Glutamatergic neuron (in vitro differentiated cells): ENCODE measurements at regions not wholly inside any gene's neighbourhood (a gene's known extent, or its start where the extent isn't known, plus 50 kb on each side); places are given as distances from the start of the nearest gene placed in this dataset.

ENCODE experiments used
- DNase-seq: peaks from one replicate; pipeline ENCODE4 v3.0.0; 2022
- H3K27ac Mint-ChIP-seq: one replicate; pipeline ENCODE4 v1.8.0; 2020; ENCODE audit warnings: mild to moderate bottlenecking, mixed read lengths, inconsistent platforms; ENCODE audit not compliant: unreplicated experiment
- H3K27me3 Mint-ChIP-seq: one replicate; pipeline ENCODE4 v1.8.0; 2020; ENCODE audit warnings: mild to moderate bottlenecking, moderate library complexity, mixed read lengths, inconsistent platforms; ENCODE audit not compliant: unreplicated experiment
- H3K36me3 Mint-ChIP-seq: one replicate; pipeline ENCODE4 v1.8.0; 2020; ENCODE audit warnings: mild to moderate bottlenecking, mixed read lengths, inconsistent platforms; ENCODE audit not compliant: unreplicated experiment
- H3K4me1 Mint-ChIP-seq: one replicate; pipeline ENCODE4 v1.8.0; 2020; ENCODE audit warnings: mild to moderate bottlenecking, low read depth, mixed read lengths, inconsistent platforms; ENCODE audit not compliant: unreplicated experiment
- H3K4me3 Mint-ChIP-seq: one replicate; pipeline ENCODE4 v1.8.0; 2020; ENCODE audit warnings: mild to moderate bottlenecking, mixed read lengths, inconsistent platforms; ENCODE audit not compliant: unreplicated experiment
- H3K9me3 Mint-ChIP-seq: one replicate; pipeline ENCODE4 v1.8.0; 2020; ENCODE audit warnings: mild to moderate bottlenecking, moderate library complexity, mixed read lengths, inconsistent platforms; ENCODE audit not compliant: unreplicated experiment
- CTCF ChIP-seq: fragments of 200-600 bp; sonication (generic); IDR thresholded peaks from one replicate; pipeline ENCODE4 v1.5.0; 2021; ENCODE audit not compliant: partially characterized antibody, unreplicated experiment

- H3K36me3 Mint-ChIP-seq = no peaks in the 10 kb centered on the region
- H3K9me3 Mint-ChIP-seq = peaks cover 6% of the 10 kb centered on the region
- no peak for DNase-seq
- peak overlapping the region; percentile 9 for H3K4me3 Mint-ChIP-seq
- peak overlapping the region; percentile 28 for H3K27ac Mint-ChIP-seq
- H3K4me1 Mint-ChIP-seq = peaks cover 6% of the 10 kb centered on the region
- peaks cover 6% of the 10 kb centered on the region for H3K27me3 Mint-ChIP-seq
- TF ChIP-seq CTCF = no peak
Measured at GRCh38 chr5:174312641-174313040, 267.1 kb downstream of the NSG2 start.

GRCh38 chr5:174313615-174314014 lies 268.1 kb downstream of the NSG2 start:
- Mint-ChIP-seq H3K27me3 (peaks cover 8% of the 10 kb centered on the region), H3K4me1 (peaks cover 6% of the 10 kb centered on the region), H3K4me3 (no peak overlapping the region), H3K9me3 (peaks cover 6% of the 10 kb centered on the region), H3K36me3 (no peaks in the 10 kb centered on the region), H3K27ac (no peak overlapping the region)
- DNase-seq = no peak
- no peak for TF ChIP-seq CTCF

- Mint-ChIP-seq H3K4me3 (no peak overlapping the region), H3K27me3 (peaks cover 8% of the 10 kb centered on the region), H3K36me3 (no peaks in the 10 kb centered on the region), H3K27ac (no peak overlapping the region), H3K9me3 (peaks cover 3% of the 10 kb centered on the region), H3K4me1 (peaks cover 6% of the 10 kb centered on the region)
- no peak for DNase-seq
- TF ChIP-seq CTCF = no peak
Measured at GRCh38 chr5:174314261-174314660, 268.8 kb downstream of the NSG2 start.

GRCh38 chr5:174315471-174315870 lies 270.0 kb downstream of the NSG2 start:
- peaks cover 8% of the 10 kb centered on the region for H3K27me3 Mint-ChIP-seq
- no peaks in the 10 kb centered on the region for H3K36me3 Mint-ChIP-seq
- H3K4me3 Mint-ChIP-seq = no peak overlapping the region
- no peak for TF ChIP-seq CTCF
- no peak for DNase-seq
- no peak overlapping the region for H3K27ac Mint-ChIP-seq
- H3K4me1 Mint-ChIP-seq = peaks cover 6% of the 10 kb centered on the region
- peaks cover 3% of the 10 kb centered on the region for H3K9me3 Mint-ChIP-seq

- Mint-ChIP-seq H3K27me3 (peaks cover 5% of the 10 kb centered on the region), H3K4me3 (no peak overlapping the region), H3K4me1 (peaks cover 4% of the 10 kb centered on the region), H3K36me3 (no peaks in the 10 kb centered on the region), H3K9me3 (peaks cover 3% of the 10 kb centered on the region), H3K27ac (no peak overlapping the region)
- TF ChIP-seq CTCF = no peak
- no peak for DNase-seq
Measured at GRCh38 chr5:174315871-174316270, 270.4 kb downstream of the NSG2 start.
